Retinal pigment epithelial cell (primary cell): ENCODE measurements at regions not wholly inside any gene's neighbourhood (a gene's known extent, or its start where the extent isn't known, plus 50 kb on each side); places are given as distances from the start of the nearest gene placed in this dataset.

Experiments
- DNase-seq: peaks from one replicate; pipeline ENCODE4 v3.0.0-alpha.2; 2010; ENCODE audit warnings: low read depth
- H3K4me3 ChIP-seq: 2 replicates; pipeline ENCODE4 v1.5.1; 2011; ENCODE audit warnings: mild to moderate bottlenecking, low read length, control low read depth, moderate library complexity
- TF ChIP-seq, protein P1 (sequence below): conservative IDR thresholded peaks from 2 replicates; pipeline ENCODE4 v1.5.1; 2011; ENCODE audit warnings: low read depth, low read length, control low read depth, inconsistent platforms

DNA sequence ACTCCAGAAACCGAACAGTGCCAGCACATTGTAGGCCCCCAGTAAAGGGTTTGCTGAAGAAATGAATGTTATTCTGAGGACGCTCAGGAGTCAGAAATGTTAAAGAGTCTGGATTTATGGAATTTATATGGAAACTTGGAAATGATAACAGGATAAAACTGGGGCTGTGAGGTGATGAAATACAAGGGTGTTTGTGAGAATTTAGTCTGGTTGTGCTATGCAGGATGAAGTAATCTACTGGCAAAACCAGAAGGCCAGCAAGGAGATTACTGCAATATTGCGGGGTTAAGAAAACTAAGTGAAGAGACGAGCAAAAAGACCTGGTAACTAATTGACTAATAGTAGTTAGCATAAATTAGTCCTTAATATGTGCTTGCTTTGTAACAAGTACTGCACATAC, 467.8 kb downstream of the ZEB2 start:
- no peak for DNase-seq
- TF ChIP-seq, protein P1, sequence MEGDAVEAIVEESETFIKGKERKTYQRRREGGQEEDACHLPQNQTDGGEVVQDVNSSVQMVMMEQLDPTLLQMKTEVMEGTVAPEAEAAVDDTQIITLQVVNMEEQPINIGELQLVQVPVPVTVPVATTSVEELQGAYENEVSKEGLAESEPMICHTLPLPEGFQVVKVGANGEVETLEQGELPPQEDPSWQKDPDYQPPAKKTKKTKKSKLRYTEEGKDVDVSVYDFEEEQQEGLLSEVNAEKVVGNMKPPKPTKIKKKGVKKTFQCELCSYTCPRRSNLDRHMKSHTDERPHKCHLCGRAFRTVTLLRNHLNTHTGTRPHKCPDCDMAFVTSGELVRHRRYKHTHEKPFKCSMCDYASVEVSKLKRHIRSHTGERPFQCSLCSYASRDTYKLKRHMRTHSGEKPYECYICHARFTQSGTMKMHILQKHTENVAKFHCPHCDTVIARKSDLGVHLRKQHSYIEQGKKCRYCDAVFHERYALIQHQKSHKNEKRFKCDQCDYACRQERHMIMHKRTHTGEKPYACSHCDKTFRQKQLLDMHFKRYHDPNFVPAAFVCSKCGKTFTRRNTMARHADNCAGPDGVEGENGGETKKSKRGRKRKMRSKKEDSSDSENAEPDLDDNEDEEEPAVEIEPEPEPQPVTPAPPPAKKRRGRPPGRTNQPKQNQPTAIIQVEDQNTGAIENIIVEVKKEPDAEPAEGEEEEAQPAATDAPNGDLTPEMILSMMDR, result no peak
- H3K4me3 ChIP-seq, result no peak overlapping the region

DNA sequence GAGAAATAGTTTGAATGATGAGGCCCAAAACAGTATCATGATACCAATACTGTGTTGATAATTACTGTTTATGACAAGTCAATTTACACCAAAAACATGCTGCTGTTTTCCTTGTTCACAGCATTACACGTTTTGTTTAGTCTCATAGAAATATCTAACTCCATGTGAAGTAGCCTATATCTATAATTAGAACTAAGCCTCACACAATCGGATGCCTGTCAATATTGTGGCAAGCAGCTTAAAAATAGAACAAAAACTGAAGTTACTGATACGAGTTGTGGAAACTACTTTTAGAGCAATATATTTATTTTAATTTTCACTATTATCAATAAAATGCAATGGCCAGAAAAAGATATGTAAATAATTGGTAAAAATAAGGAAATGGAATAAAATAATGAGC, 470.8 kb downstream of the ZEB2 start:
- TF ChIP-seq, protein P1, result no peak
- DNase-seq, result no peak
- no peak overlapping the region for H3K4me3 ChIP-seq

DNA sequence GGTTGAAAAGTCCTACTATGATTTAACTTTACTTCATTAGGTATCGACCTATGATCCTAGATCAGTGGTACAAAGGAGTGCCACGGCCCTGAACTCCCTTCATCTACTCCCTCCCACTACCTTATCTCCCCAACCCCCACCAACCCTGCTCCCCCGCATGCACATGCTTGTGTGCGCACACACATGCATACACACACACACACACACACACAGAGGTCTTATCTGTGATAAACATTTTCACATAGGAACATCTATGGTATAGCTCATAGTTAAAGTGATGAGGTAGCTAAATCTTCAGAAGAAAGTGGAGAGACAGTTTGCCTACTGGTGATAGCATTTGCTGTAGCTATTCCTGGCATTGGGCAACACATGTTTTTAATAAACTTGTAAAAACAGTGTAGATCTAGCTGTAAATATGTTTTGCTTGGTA, 471.3 kb downstream of the ZEB2 start:
- no peak for DNase-seq
- H3K4me3 ChIP-seq, result no peak overlapping the region
- TF ChIP-seq, protein P1, result no peak

DNA sequence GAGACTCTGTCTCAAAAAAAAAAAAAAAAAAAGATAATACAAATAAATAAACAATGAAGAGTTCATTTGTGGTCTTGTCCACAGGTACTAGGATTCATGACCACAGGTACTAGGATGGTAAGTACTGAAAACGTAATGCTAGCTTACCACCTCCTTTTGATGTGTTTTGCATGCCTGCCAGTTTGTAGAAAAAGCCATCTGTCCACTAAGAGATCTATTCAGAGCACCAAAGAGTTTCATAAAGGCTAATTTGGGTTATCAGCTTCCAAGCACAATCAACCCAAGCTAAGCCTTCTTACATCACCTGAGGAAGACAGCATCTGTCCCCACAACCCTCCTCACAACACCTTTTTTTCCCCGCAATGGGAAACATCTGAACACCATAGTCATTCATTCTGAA, 477.2 kb downstream of the ZEB2 start:
- TF ChIP-seq, protein P1, result no peak
- DNase-seq, result no peak
- no peak overlapping the region for H3K4me3 ChIP-seq

DNA sequence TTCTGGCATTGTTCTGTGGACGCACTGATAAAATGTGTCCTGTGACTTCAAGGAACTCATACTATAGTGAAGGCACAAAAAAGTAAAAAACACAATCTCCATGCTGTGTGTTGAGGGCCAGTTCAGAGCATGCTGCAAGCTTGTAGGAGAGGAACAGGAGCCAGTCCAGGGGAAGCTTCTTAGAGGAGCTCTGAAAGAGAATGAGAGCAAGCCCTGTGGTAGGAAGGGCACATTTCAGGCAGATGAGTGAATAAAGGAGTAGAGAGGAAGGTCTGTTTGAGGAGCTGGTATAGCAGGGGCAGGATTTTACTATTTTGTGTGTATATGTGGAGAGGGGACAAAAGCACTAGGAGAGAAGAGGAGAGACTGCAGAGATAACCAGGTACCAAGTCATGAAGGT, 478.3 kb downstream of the ZEB2 start:
- H3K4me3 ChIP-seq, result no peak overlapping the region
- TF ChIP-seq, protein P1, result no peak
- no peak for DNase-seq

DNA sequence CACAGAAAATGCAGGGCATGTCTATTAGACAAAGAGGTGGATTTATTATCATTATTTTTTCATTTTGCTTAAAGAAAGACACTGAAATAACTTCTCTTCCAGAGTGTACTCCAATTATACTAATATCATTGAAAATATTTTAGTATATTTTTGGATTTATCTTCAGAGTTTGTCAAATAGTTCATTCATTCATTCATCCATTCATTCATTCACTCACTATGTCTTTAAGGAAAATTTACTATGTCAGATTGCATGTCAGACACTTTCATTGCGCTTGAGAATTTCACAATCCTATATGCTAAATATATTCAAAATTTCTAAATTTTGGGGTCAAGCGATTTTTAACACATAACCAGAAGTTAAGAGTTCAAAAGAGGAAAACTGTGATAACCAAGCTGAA, 479.1 kb downstream of the ZEB2 start:
- no peak for DNase-seq
- H3K4me3 ChIP-seq, result no peak overlapping the region
- TF ChIP-seq, protein P1, result no peak

DNA sequence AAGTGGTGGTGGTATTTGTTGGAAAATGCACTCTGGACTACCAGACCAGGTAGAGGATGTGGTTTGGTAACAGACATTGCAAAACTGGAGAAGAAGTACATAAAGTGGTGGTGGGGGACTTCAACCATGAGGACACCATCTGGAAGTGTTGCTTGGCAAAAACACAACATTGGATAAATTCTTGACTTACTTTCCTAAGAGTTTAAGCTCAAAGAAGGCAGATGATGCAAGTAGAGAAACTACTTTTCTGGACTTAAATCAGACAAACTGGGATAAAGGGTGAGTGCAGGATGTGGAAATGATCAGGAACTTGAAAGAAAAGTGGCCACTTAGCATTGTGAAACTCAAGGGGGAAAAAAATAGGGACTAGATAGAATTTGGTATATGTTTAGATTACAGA, 487.4 kb downstream of the ZEB2 start:
- DNase-seq, result no peak
- TF ChIP-seq, protein P1, result no peak
- H3K4me3 ChIP-seq, result no peak overlapping the region
